ENCODE measurements at regions not wholly inside any gene's neighbourhood (a gene's known extent, or its start where the extent isn't known, plus 50 kb on each side); places are given as distances from the start of the nearest gene placed in this dataset.

DNA sequence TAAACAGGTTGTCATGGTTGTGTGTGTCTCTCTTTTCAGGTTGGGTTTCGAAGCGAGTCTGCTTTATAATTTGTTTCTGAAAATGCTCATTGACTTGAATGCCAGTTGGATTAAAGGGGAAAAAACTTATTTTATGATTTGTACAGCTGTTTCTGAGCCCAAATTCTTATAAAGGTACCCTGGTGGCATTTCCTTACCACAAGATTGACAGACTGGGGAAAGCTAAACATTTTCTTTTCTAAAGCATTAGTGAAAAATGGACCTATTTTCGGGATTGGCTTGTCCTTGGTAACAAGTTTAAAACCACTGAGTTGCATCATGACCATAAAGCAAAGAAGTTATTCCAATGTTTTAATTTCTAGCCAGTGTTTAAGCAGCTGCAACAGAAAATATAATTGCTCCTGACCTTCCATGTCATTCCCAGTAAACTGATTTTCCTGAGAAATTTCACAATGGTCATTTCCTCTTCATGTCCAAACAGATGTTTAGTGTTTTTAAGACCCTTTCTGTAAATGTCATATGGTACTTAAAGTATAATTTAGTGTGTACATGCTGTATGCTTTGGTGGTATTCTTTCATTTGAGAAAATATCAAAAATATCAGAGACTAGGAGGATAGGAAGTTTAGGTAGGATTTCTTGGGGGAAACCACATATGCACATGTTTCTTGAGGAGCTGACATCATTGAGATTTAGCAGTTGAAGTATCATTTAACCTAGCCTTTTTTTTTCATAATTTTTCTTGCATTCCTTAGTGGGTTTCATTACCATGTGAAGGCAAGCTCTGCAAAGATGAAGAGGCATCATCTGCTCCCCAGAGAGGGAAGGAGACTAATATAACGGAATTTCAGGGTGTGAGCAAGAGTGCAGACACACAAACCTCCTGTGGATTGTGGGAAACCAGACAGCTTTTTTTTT is 667.1 kb upstream of the RGMB start:
- DNase-seq (ENCODE audit: low read depth, low spot score), result no peak

DNA sequence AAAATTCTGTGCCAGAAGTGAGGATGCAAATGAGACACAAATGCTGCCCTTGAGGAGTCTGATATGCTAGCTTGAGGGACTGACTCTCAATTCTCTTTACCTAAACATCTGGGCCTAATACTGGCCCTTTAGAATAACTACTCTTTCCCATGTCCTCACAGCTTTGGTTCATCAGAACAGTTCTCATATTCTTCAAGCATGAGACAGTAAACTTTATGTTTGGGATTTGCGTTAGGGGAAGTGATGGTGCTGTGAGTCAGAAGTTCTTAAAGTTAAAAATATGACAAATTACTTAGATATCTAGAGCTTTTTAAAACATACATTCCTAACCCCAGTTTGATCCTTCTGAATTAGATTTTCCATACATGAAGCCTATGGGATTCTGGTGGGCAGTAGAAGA is 665.0 kb upstream of the RGMB start:
- peak; percentile 32 for DNase-seq (ENCODE audit: low read depth, low spot score)

DNA sequence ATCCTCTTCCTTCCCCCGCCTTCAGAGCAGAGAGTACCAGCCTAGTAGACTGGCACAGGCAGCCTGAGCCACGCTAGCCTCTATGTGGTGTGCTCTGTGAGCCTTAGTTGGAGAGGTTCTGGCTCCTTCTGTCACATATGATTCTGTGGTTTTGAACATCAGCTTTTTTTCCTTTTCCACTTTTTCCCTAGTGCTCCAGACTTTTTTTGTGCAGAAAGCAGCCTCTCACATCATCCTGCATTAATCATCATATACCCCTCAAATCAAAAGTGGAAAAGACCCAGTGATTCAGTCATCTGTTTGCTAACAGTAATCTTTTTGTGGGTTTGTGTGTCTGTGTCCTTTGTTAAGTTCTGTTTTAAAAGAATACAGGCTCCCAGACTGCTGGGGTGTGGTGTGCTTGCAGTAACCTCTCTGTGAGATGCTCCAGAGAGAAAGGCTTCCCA is 663.9 kb upstream of the RGMB start:
- no peak for DNase-seq (ENCODE audit: low read depth, low spot score)

DNA sequence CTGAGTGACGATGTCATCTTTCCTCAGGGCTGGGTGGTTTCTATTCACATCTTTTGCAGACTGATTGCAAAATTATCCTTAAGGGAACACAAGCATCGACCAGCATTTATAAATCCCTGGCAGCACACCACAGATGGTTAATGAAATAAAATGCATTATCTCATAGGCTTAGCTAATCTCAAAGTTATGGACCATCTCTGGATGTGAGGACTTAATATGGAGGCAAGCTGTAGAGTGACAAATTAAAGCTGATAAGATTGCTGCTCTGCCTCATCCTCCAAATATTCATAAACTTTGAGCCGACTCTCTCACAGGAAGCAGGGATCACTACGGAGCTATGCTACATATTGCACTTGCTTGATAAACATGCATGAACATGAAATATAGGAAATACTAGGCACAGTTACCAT is 663.2 kb upstream of the RGMB start:
- peak; percentile 1 for DNase-seq (ENCODE audit: low read depth, low spot score)

DNA sequence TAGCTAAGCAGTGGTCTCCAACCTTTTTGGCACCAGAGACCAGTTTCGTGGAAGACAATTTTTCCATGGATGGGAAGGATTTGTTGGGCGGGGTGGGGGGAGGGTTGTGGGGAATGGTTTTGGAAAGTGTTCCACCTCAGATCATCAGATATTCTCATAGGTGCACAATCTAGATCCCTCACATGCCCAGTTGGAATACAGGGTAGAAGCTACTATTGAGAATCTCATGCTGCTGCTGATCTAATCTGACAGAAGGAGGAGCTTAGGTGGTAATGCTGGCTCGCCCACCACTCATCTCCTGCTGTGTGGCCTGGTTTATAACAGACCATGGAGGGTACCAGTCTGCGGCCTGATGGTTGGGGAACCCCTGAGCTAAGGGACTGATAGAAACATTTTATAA is 662.7 kb upstream of the RGMB start:
- DNase-seq (ENCODE audit: low read depth, low spot score), result no peak

DNA sequence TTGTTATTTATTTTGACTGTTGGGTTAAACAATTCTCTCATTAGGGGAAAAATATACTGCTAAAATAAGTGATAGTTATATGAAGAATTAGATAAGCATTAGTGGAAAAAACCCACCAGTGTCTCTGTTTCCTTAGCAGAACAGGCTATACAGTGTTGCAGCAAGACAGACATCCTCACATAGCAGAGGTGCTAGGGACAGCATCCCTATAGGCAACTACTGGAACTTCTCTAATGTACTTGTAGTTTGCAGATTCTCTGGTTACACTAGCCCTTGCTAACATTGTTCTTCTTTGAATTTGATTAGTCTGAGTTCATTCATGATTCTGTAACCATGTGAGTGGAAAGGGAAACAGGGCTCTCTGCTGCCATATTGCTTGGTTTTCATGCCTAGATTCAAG is 661.8 kb upstream of the RGMB start:
- DNase-seq (ENCODE audit: low read depth, low spot score), result no peak

DNA sequence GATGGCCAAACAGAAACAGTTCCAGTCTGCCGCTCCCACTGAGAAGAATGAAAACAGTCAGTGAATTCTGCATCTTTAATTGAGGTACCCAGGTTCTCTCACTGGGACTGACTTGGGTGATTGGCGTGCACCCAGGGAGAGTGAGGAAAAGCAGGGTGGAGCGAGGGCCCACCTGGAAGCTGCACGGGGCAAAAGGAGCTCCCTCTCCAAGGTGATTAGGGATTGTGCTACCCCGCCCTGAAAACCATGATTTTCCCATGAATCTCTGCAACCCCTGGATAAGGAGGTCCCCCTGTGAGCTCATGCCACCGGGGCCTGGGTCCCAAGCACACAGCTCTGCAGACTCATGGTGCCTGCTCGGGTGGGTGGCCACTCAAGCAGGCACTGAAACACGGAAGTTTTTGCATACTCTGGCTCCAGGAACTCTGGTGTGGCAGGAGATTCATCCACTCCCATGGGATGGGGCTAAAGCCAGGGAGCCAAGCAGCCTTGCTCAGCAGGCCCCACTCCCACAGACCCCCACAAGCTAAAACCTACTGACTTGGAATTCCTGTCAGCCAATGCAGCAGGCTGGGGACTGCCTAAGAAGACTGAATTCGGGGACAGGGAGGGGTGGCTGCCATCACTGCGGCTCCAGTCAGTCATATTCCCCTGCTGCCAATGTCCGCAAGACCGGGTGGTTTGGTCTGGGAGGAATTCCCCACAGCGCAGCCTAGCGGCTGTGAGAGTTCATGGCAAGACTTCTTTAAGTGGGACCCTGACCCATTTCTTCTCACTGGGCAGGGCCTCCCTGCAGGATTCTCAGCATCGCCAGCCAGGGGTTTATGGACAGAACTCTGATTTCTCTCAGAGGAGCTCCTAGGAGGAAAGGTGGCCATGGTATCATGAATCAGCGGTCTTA is 652.2 kb upstream of the RGMB start:
- no peak for DNase-seq (ENCODE audit: low read depth, low spot score)

DNA sequence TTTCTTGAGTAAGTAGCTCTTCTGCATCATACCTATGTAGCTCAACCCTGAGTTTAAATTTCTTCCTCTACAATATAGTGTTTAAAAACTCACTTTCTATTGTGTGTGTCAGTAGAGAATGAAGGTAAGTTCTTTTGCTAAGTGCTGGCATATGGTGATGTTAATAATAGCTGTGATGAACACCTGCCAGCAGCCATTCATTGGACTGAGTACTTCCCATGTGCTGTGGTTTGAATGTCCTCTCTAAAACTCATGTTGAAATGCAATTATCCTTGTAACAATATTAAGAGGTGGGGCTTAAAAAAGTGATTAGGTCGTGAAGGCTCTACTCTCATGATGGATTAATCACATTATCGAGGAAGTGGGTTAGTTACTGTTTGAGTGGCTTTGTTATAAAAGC is 645.2 kb upstream of the RGMB start:
- DNase-seq (ENCODE audit: low read depth, low spot score), result no peak

DNA sequence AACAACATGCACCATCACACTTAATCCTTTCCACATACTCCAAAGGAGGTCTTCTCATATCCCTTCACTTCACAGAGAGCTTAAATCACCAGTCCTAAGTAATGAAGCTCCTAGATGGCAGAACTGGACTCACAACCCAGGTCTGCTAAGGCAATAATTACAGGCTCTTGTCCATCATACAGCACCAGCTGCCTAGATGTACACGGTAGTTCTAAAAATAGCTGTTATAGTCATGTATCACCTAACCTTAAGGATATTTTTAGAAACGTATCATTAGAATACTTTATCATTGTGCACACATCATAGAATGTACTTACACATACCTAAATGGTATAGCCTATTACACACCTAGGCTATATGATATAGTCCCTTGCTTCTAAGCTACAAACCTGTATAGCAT is 644.6 kb upstream of the RGMB start:
- no peak for DNase-seq (ENCODE audit: low read depth, low spot score)

DNA sequence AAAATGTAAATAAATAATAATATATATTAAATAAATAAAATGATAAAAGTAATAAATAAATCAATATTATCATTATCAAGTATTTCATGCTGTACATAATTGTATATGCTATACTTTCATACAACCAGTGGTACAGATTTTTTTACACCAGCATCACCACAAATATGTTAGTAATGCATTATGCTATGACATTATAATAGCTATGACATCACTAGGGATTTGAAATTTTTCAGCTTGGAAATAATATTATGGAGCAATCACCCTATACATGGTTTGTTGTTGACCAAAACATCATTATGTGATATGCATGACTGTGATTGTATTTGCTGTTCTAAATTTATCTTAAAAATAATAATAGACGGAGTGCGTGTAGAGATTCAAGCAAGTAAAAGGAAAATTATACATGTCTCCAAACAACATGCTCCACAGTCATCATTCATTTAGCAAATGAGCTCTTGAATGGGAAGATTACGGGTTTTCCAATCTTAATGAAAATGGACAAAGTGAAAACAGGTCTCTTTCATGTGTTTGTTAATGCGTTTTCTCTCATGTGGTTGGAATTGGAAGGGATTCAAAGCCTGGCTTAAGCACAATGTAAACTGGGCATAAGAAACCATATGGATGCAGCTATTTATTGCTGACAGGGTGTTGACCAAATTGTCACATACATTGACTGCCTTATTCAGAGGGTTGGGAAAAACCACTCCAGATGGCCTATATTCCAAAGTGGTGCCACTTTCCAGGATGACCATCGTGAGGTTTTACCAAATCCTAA is 643.0 kb upstream of the RGMB start:
- no peak for DNase-seq (ENCODE audit: low read depth, low spot score)

DNA sequence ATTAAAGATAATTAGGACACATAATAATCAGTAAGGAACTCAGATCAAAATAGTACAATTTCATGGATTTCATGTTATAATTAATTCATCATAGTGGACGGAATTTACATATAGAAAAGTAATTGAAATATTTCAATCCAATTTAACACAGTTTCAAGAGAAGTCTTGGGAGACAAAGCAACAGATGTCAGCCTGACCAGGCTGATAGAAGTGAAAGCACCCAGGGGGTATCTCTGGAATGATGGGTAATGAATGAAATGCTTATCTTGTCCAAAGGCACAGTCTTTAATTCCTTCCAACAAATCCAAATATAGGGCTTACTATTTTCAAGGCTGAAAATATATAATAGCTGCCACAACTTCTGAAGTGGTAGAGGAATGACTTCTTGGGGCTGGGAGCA is 629.3 kb upstream of the RGMB start:
- no peak for DNase-seq (ENCODE audit: low read depth, low spot score)

DNA sequence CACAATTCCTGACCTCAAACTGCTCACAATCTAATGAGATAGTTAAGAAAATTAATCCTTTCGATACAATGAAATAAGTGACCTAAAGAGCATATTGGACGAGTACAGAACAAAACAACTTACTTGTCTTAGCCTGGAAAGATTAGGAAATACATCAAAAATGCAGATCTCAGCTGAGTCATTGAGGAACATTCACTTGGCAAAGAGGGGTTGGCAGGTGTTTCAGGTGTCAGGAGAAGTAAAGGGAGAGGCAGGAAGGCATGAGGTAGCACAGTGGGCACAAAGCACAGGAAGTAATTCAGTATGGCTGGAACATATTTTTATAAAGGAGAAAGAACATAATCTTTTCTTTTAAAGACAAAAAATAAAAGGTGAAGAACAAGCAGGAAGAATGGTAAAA is 628.8 kb upstream of the RGMB start:
- no peak for DNase-seq (ENCODE audit: low read depth, low spot score)

DNA sequence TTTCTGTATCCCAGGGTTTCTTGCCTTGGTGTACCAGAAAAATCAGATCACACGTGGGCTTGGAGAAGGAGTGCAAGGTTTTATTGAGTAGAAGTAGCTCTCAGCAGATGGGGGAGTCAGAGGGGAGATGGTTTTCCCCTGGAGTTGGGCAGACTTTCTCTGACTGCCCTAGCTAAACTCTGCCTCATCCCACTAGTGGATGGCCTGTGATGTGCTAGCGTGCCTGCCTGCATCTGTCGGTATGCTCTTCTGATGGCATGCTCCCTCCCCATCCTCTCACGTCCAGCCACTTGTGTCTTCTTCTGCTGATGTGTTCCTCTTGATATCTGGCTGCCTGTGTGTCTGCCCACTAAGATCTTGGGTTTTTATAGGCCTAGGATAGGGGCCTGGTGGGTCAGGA is 616.1 kb upstream of the RGMB start:
- no peak for DNase-seq (ENCODE audit: low read depth, low spot score)

DNA sequence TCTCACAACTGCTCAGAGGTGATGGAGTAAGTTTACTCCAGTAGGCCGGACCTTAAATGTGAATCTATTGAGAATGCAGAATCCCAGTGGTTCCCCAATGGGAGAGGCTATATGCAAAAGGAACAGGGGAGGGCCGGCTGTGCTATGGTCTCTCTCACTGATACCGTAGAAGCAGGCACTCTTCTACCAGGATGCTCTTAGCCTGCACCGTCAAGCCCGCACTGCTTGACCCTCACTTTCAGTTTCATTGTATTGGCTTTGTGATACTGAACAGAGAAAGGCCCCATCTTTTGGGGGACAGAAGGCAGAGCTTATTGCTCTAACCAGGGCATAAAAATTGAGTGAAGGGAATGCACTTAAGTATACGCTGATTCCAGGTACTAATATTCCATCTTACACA is 615.0 kb upstream of the RGMB start:
- no peak for DNase-seq (ENCODE audit: low read depth, low spot score)

DNA sequence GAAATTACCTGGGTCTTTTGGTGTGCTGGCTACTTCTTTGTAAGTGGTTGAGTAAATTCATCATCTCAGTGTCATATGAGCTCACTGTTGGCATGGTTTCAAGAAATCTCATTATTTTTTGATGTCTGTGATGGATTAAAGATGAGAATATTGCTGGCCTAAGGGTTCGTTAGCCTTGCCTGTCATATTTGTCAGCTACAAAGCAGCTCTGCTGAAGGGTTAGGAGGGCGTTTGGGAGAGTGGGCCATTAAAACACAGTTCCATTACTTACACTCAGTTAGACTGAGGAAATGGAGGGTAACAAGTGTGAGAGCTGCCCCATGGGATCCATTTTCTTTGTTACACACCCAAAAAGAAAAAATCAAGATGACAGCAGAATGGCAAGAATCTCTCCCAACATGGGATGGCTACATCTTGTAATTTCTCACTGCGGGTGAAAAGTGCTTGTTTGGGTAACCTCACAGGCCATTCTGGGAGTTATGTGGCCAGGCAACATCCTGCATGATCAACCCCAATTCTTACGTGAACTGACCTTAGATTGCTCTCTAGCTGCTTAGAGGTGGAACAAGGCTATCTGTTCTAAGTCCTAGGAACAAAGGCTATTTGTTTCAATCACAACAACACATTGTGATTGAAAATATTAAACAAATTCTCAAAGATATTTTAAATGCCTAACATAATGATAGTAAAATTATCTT is 609.5 kb upstream of the RGMB start:
- no peak for DNase-seq (ENCODE audit: low read depth, low spot score)

DNA sequence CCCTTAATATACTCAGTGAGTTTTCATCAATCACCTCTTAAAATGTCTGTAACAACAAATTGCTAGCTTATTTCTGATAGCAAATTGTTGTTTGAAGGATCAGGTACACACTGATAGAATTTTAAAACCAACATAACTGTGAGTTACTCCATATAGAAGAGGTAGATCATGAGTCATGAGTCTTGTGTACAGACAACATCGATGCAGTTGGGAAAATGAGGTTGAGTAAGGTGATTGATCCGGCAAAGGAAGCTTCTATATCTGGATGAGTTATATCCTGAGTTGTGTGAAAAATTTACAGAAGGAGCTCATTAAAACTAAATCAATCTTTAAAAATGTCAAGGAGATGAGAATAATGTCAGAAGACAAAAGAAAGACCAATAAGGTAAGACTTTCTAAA is 604.6 kb upstream of the RGMB start:
- no peak for DNase-seq (ENCODE audit: low read depth, low spot score)

DNA sequence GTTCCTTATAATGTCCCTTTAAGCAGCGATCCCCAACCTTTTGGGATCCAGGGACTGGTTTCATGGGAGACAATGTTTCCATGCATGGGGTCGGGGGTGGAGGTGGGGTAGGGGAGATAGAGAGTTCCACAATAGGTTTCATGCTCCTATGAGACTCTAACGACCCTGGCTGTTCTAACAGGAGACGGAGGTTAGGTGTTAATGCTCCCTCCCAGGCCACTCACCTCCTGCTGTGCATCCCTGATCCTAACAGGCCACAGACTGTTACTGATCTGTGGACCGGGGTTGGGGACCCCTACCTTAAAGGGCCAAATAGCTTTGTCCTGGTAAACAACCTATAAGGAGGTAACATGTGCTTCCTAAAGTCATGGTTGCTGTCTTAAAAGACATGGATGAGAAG is 602.5 kb upstream of the RGMB start:
- DNase-seq (ENCODE audit: low read depth, low spot score), result no peak

DNA sequence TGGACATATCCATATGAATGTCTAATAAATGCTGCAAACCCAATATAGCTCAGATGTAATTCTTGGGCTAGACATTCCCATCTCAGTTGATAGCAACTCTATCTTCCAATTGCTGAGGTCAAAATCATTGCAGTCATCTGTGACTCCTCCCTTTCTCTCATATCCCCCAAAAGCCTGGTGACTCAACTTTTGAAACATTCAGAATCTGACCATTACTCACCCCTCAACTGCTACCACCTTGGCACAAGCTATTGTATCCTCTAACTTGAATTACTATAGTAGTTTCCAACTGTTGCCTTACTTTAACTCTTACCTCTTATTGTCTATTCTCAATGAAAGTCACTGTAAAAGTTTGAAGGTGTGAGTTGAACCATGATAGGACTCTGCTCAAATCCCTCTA is 600.1 kb upstream of the RGMB start:
- DNase-seq (ENCODE audit: low read depth, low spot score), result no peak

DNA sequence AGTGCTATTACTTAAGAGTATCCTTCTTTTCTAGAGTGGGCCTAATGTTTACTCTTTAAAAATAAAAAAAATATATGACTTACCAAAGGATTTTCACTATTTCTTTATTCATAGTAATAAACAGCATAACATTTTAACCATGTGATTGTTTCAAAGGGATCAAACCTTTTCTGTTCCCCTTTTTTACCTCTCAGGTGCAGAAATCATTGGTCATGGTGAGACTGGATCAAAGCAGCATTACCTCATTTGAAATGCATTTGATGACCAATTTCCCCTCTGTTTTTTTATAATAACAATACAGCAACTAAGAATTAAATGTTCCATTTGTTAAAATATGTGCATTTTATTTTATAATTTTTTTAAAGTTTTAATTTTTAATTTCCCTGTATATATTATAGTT is 598.0 kb upstream of the RGMB start:
- DNase-seq (ENCODE audit: low read depth, low spot score), result no peak

DNA sequence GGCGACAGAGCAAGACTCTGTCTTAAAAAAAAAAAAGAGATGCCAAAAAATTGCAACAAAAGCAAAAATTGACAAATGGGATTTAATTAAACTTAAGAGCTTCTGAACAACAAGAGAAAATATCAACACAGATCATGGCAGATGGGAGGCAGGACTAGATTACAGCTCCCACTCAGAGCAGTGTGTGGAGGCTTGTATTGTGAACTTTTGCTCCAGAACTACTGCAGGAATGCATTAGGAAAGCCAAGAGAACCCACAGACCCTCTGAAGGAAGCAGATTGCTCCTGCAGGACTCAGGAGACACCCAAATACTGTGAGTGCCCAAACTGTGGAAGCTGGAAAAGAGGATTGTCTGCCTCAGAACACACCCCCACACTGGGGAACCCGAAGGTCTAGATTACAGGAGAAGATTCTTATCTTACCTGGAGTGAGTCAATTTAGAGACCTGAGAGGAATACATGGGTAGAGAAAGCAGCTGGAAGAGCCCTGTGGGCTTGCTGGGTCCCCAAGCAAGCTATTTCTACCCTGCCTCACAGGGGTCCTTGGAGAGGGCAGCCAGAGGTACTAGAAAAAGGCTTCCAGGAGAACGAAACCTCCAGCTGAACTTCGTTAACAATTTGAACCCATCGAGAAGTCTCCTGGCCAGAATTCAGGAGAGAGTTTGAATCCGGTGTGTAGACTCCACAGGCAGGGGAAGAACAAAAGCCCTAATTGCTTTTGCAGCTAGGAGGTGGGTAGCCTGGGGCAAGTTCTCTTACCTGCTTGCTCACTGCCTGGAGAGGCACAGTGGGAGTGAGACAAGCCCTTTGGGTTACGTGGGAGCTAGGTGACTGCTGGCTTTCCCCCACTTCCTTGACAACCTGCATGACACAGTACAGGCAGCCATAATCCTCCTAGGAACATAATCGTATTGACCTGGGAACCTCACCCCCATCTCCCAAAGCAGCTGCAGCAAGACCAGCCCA is 593.4 kb upstream of the RGMB start:
- DNase-seq (ENCODE audit: low read depth, low spot score), result no peak

Measured in pulmonary artery endothelial cell (primary cell).